D341Med (cell line): ENCODE measurements at regions not wholly inside any gene's neighbourhood (a gene's known extent, or its start where the extent isn't known, plus 50 kb on each side); places are given as distances from the start of the nearest gene placed in this dataset.
"Not testable (repeated sequence)": the region's sequence is repeated elsewhere in the genome, so short reads cannot be mapped to it uniquely, and the experiment has no call there.

Experiments
- DNase-seq: peaks from one replicate; pipeline ENCODE4 v3.0.0; 2012; ENCODE audit warnings: low spot score

GRCh38 chr11:91650802-91651201 is 573.8 kb upstream of the FAT3 start:
- DNase-seq = no peak

GRCh38 chr11:91641153-91641552 is 583.5 kb upstream of the FAT3 start:
- no peak for DNase-seq

GRCh38 chr11:91639359-91639758 is 585.3 kb upstream of the FAT3 start:
- no peak for DNase-seq

- no peak for DNase-seq
Measured at GRCh38 chr11:91630916-91631673, 593.5 kb upstream of the FAT3 start.

GRCh38 chr11:91625495-91625894 is 599.1 kb upstream of the FAT3 start:
- DNase-seq = no peak

GRCh38 chr11:91624021-91624420 is 600.6 kb upstream of the FAT3 start:
- no peak for DNase-seq

- no peak for DNase-seq
Measured at GRCh38 chr11:91608677-91609076, 615.9 kb upstream of the FAT3 start.

GRCh38 chr11:91596111-91596510 is 628.5 kb upstream of the FAT3 start:
- DNase-seq = no peak

GRCh38 chr11:91591021-91591420 is 633.6 kb upstream of the FAT3 start:
- no peak for DNase-seq

GRCh38 chr11:91587131-91587530 is 637.5 kb upstream of the FAT3 start:
- no peak for DNase-seq

- DNase-seq = no peak
Measured at GRCh38 chr11:91585035-91585801, 639.4 kb upstream of the FAT3 start.

GRCh38 chr11:91563176-91563575 is 661.4 kb upstream of the FAT3 start:
- no peak for DNase-seq

GRCh38 chr11:91560434-91560833 is 664.2 kb upstream of the FAT3 start:
- no peak for DNase-seq

GRCh38 chr11:91538065-91538464 is 686.6 kb upstream of the FAT3 start:
- no peak for DNase-seq

GRCh38 chr11:91536366-91536765 is 688.3 kb upstream of the FAT3 start:
- DNase-seq = no peak

- DNase-seq = no peak
Measured at GRCh38 chr11:91528965-91529364, 695.7 kb upstream of the FAT3 start.

- no peak for DNase-seq
Measured at GRCh38 chr11:91527380-91528030, 697.1 kb upstream of the FAT3 start.

GRCh38 chr11:91513734-91514133 is 710.9 kb upstream of the FAT3 start:
- no peak for DNase-seq

GRCh38 chr11:91497847-91498246 is 726.8 kb upstream of the FAT3 start:
- DNase-seq = no peak

GRCh38 chr11:91495837-91496236 is 728.8 kb upstream of the FAT3 start:
- no peak for DNase-seq

- no peak for DNase-seq
Measured at GRCh38 chr11:91489989-91490388, 734.6 kb upstream of the FAT3 start.

- not testable (repeated sequence) for DNase-seq
Measured at GRCh38 chr11:91483956-91484355, 740.7 kb upstream of the FAT3 start.

GRCh38 chr11:91481875-91482274 is 742.7 kb upstream of the FAT3 start:
- DNase-seq = not testable (repeated sequence)
